Gastrocnemius medialis (tissue), 4 donors: ENCODE measurements at regions not wholly inside any gene's neighbourhood (a gene's known extent, or its start where the extent isn't known, plus 50 kb on each side); places are given as distances from the start of the nearest gene placed in this dataset.

Experiments
- CTCF ChIP-seq, 5 experiments: fragments of 450-650 bp in 3 of 5; fragments of 200-600 bp in 2 of 5; sonication (generic) in 2 of 5; IDR thresholded peaks in 4 of 5; conservative IDR thresholded peaks in 1 of 5; 1 replicate in 4 of 5; 2 replicates in 1 of 5; pipeline ENCODE4 v1.5.1; 2016 to 2019; ENCODE audit warnings: antibody characterized with exemption in 5 of 5, mild to moderate bottlenecking in 3 of 5, moderate library complexity in 3 of 5
- POLR2A ChIP-seq, 2 donors: fragments of 450-650 bp; IDR thresholded peaks; one replicate each; pipeline ENCODE4 v1.6.1; 2017; ENCODE audit warnings: antibody characterized with exemption in 2 of 2, mild to moderate bottlenecking in 2 of 2, moderate library complexity in 2 of 2

- TF ChIP-seq CTCF (IDR thresholded peaks at IDR 0.05 in 4 of 5, conservative IDR thresholded peaks at IDR 0.05 in 1 of 5) (no peak), POLR2A (IDR thresholded peaks at IDR 0.05) (no peak)
Observed at GRCh38 chr12:4107911-4108697, 165.5 kb upstream of the CCND2 start.
